Activated CD4-positive, alpha-beta memory T cell treated with anti-CD3 and anti-CD28 coated beads for 36 hours (primary cell): ENCODE measurements at regions not wholly inside any gene's neighbourhood (a gene's known extent, or its start where the extent isn't known, plus 50 kb on each side); places are given as distances from the start of the nearest gene placed in this dataset.

Experiments used
- CTCF ChIA-PET: fragments of 350-600 bp; sonication (Branson Sonifier 250); formaldehyde crosslinking; loops from one replicate; lab custom pipeline; 2021; ENCODE audit warnings: antibody characterized with exemption, inconsistent platforms; lab: Charles Lee
- POLR2A ChIA-PET: fragments of 350-600 bp; sonication (Branson Sonifier 250); formaldehyde crosslinking; loops from one replicate; lab custom pipeline; 2021; ENCODE audit warnings: antibody characterized with exemption; lab: Charles Lee
- DNase-seq: peaks from one replicate; pipeline ENCODE4 v3.0.0-alpha.2; 2020
- H3K27ac Mint-ChIP-seq: one replicate; pipeline ENCODE4 v1.8.0; 2021; ENCODE audit warnings: mixed read lengths
- H3K27me3 Mint-ChIP-seq: one replicate; pipeline ENCODE4 v1.8.0; 2021; ENCODE audit warnings: mixed read lengths
- H3K36me3 Mint-ChIP-seq: one replicate; pipeline ENCODE4 v1.8.0; 2021; ENCODE audit warnings: mixed read lengths
- H3K4me1 Mint-ChIP-seq: one replicate; pipeline ENCODE4 v1.8.0; 2021; ENCODE audit warnings: low read depth, mixed read lengths
- H3K4me3 Mint-ChIP-seq: one replicate; pipeline ENCODE4 v1.8.0; 2021; ENCODE audit warnings: mild to moderate bottlenecking, mixed read lengths
- H3K9me3 Mint-ChIP-seq: one replicate; pipeline ENCODE4 v1.8.0; 2021; ENCODE audit warnings: mixed read lengths
- intact Hi-C: fragments of 100-400 bp; cut with micrococcal nuclease; formaldehyde crosslinking; loops from one replicate; pipeline ENCODE4 v1.15.1; 2023

DNA sequence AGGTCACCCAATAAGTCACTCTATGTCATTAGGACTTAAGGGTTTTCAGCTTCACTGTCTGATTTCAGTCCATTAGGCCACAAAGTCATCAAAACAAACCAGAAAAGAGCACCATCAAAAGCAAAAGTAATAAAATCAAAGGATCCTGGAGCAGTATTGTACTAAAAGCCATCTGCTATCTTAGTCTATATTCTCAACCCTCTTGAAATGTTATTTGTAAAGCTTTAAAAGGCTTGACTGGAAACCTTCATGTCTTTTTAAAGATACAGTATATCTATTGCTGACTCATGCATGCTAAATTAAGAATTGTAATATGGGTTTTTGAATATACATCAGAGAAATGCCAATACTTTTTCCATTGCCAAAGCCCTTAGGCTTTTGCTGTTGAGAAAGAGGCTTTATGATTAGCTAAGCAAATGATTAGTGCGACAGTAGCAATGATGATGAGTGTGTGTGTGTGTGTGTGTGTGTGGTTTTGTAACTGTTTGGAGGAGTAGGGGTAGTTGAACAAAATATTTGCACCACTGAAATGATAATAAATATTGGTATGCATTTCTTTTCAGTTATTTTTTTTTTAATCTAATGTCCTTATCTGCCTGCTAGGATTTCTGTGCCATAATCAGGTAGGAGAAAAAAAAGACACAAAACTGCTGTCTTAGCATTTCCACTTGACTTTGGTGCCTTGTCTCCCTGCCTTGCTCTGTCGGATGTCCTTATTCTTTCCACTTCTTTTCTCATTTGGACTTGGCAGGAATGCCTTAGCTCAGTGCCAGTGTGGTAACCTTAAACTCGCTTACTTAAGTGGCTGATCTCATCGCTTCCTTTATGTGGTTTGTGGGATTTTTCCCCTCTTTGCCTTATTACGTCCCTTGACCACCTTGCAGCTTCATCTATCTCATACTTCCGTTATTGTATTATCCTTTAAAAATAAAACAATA lies 119.7 kb downstream of the PCDH7 start:
- POLR2A ChIA-PET, result no interaction called here
- H3K4me1 Mint-ChIP-seq, result no peaks in the 10 kb centered on the region
- H3K27me3 Mint-ChIP-seq, result no peaks in the 10 kb centered on the region
- no peaks in the 10 kb centered on the region for H3K9me3 Mint-ChIP-seq
- no peak for DNase-seq
- CTCF ChIA-PET, result no interaction called here
- intact Hi-C loops, result no loop called here
- no peak overlapping the region for H3K4me3 Mint-ChIP-seq
- H3K36me3 Mint-ChIP-seq, result no peaks in the 10 kb centered on the region
- no peak overlapping the region for H3K27ac Mint-ChIP-seq

DNA sequence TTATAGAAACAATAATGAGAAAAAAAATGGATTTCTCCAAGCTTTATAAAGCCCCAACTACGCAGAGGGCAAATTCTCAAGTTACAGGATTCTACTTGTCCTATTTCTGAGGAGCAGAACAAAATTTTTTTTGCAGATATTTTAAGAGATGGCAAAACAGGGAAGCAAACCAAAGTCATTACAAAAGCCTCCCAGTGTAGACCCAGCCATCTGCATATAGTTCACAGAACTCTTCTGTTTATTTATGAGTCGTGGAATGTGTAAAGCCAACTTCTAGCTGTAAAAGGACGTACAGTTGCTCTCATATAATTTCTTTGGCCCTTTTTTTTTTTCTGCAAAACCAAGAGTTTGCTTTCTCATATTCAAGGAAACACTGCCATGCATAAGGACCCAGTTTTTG lies 120.4 kb downstream of the PCDH7 start:
- CTCF ChIA-PET, result no interaction called here
- Mint-ChIP-seq H3K36me3 (no peaks in the 10 kb centered on the region), H3K9me3 (no peaks in the 10 kb centered on the region), H3K27me3 (no peaks in the 10 kb centered on the region), H3K4me3 (no peak overlapping the region), H3K27ac (no peak overlapping the region), H3K4me1 (no peaks in the 10 kb centered on the region)
- no peak for DNase-seq
- intact Hi-C loops, result no loop called here
- POLR2A ChIA-PET, result no interaction called here

DNA sequence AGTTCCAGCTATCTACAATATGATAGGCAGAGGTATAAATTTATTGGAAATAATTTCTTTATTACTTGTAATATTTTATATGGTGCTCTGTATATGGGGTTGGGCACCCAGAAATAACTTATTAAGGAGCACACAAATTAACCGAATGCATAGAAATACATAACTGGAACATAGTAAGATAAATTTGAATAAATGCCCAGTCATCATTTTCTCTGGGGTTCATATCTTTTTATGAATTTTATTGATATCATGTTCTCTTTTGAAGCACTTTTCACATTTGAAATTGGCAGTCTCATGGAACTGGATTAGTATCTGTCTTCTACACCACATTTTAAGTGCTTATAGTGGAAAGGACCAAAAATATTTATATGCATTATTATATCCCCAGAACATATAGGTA lies 122.0 kb downstream of the PCDH7 start:
- Mint-ChIP-seq H3K4me1 (no peaks in the 10 kb centered on the region), H3K36me3 (no peaks in the 10 kb centered on the region), H3K4me3 (no peak overlapping the region), H3K27ac (no peak overlapping the region), H3K9me3 (no peaks in the 10 kb centered on the region), H3K27me3 (no peaks in the 10 kb centered on the region)
- no peak for DNase-seq
- ChIA-PET CTCF (no interaction called here), POLR2A (no interaction called here)
- intact Hi-C loops, result no loop called here

DNA sequence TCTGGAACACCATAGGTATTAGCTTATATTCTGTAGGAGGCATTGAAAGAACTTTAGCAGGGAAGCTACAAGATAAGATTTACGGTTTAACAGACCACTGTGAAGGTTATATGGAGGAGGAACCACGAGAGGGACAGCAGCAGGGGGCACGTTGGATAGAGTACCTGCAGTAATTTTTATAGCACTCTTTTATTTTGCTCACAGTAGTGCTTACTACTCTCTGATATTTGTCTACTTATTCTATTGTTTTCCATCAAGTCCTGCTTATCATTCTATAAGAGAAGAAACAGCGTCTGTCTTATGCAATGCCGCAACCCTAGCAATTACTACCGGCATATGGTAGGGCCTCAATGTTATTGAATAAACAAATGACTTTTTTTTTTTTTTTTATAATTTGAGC lies 122.5 kb downstream of the PCDH7 start:
- Mint-ChIP-seq H3K4me3 (no peak overlapping the region), H3K4me1 (no peaks in the 10 kb centered on the region), H3K9me3 (no peaks in the 10 kb centered on the region), H3K36me3 (no peaks in the 10 kb centered on the region), H3K27me3 (no peaks in the 10 kb centered on the region), H3K27ac (no peak overlapping the region)
- ChIA-PET CTCF (no interaction called here), POLR2A (no interaction called here)
- DNase-seq, result no peak
- intact Hi-C loops, result no loop called here

DNA sequence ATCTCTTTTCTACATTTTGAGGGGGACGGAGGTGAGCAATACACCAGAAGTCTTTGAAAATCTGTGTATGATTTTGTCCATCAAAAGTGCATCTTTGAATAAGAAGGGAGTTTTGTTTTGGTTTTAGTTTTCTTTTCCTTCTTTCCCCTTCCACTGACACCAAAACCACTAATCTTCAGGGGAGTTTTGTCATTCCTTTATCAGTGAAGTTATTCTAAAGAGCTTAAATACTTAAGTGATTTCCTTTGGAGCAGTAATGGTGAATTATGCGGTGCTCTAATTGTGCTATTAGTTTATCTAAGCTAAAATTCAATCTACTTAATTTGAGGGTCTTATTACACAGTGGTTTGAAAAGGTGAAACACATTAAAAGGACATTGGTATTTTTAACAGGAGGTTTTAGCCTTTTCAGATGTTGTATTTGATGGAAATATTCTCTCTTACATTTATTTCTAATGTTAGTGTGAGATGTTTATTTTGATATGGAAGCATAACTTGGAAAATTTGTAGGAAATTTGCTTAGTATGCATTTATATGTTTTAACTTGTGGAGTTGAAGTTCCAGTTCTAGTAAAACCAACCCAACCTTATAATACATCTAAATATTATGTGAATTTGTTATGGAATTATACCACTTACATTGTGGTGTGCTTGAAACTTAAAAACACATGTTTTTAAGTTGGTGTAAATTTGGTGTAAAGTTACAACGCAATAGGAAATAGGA lies 124.9 kb downstream of the PCDH7 start:
- H3K9me3 Mint-ChIP-seq, result peaks cover 3% of the 10 kb centered on the region
- DNase-seq, result no peak
- ChIA-PET CTCF (no interaction called here), POLR2A (no interaction called here)
- no peak overlapping the region for H3K27ac Mint-ChIP-seq
- no peak overlapping the region for H3K4me3 Mint-ChIP-seq
- no peaks in the 10 kb centered on the region for H3K36me3 Mint-ChIP-seq
- H3K27me3 Mint-ChIP-seq, result no peaks in the 10 kb centered on the region
- H3K4me1 Mint-ChIP-seq, result no peaks in the 10 kb centered on the region
- intact Hi-C loops, result no loop called here

DNA sequence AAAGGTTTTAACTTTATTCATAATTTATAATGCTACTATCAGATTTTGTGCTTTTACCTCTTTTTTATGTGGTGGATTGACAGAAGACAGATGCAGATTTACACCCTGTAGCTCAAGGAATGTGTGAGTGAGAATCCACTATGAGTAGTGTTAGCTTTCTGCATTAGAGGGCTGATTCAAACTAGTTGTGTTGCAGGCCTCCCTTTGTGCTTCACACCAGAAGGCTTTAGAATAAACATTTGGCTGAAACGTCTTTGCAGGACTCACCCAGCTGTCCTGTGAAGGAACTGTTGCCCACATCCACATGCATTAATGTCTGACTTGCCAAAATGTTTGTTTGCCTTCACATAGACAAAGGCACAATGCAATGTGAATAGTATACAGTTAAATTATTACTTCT lies 127.0 kb downstream of the PCDH7 start:
- POLR2A ChIA-PET, result no interaction called here
- no peak for DNase-seq
- H3K4me1 Mint-ChIP-seq, result no peaks in the 10 kb centered on the region
- H3K4me3 Mint-ChIP-seq, result no peak overlapping the region
- no peaks in the 10 kb centered on the region for H3K36me3 Mint-ChIP-seq
- intact Hi-C loops, result no loop called here
- peaks cover 3% of the 10 kb centered on the region for H3K9me3 Mint-ChIP-seq
- no peak overlapping the region for H3K27ac Mint-ChIP-seq
- H3K27me3 Mint-ChIP-seq, result no peaks in the 10 kb centered on the region
- CTCF ChIA-PET, result no interaction called here

DNA sequence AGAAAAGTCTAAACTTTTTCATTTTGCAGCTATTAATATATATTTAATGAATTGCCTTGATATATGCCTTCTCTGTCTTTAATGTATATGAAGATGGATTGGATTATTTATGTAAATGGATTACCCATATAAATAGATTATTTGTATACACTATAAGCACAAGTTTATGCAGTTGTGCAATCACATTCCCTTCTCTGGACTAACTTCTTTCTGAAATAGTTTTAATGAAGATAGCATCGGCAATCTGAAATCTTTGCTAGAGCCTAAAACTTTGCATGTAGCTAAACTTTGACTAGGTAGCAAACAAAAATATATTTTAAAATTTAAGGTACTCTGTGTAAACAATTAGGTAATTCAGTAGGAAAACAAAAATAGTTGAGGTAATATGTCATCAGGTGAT lies 127.8 kb downstream of the PCDH7 start:
- H3K4me3 Mint-ChIP-seq, result no peak overlapping the region
- ChIA-PET POLR2A (no interaction called here), CTCF (no interaction called here)
- no peaks in the 10 kb centered on the region for H3K27me3 Mint-ChIP-seq
- H3K36me3 Mint-ChIP-seq, result no peaks in the 10 kb centered on the region
- no peak for DNase-seq
- intact Hi-C loops, result no loop called here
- no peaks in the 10 kb centered on the region for H3K4me1 Mint-ChIP-seq
- H3K27ac Mint-ChIP-seq, result no peak overlapping the region
- H3K9me3 Mint-ChIP-seq, result peaks cover 3% of the 10 kb centered on the region

DNA sequence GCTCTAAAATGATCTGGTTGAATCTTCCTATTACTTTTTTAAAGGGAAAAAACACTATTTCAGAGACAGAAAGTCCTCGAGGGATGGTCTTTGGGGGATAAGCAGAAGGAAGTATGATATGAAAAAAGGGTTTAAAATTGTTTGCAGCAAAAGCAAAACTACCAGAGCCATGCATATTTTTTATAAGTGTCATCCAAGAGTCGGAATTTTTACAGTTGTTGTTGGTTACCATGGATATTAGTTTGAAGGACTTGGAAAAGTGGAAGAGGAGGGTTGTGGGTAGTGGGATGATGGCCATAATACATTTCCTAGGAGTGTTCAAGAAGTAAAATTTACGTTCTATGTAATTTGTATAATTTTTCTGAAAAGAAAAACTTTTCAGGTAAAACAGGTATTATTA lies 134.4 kb downstream of the PCDH7 start:
- Mint-ChIP-seq H3K4me3 (no peak overlapping the region), H3K27ac (no peak overlapping the region), H3K27me3 (no peaks in the 10 kb centered on the region), H3K9me3 (peaks cover 4% of the 10 kb centered on the region), H3K36me3 (no peaks in the 10 kb centered on the region), H3K4me1 (no peaks in the 10 kb centered on the region)
- CTCF ChIA-PET, result no interaction called here
- intact Hi-C loops, result no loop called here
- no peak for DNase-seq
- POLR2A ChIA-PET, result no interaction called here

DNA sequence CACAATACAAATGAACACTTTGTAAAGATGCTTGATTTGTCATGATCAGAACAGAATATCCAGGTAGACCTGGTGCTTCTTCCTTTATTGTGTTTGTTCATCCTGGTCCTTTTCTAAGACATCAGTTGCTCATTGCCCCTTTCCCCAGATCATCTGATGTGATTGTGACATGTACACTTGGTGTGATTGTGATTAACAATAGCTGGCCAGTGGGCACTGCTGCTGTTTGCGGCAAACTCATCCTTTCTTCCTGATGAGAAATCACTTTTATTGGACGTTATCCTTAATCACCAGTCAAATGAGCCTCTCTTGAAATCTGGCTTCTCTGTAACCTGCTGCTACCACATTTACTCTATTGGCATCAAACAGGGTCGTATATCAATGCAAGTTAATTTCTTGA lies 135.1 kb downstream of the PCDH7 start:
- CTCF ChIA-PET, result no interaction called here
- no peak for DNase-seq
- H3K27me3 Mint-ChIP-seq, result no peaks in the 10 kb centered on the region
- peaks cover 4% of the 10 kb centered on the region for H3K9me3 Mint-ChIP-seq
- intact Hi-C loops, result no loop called here
- H3K27ac Mint-ChIP-seq, result no peak overlapping the region
- H3K4me1 Mint-ChIP-seq, result no peaks in the 10 kb centered on the region
- H3K4me3 Mint-ChIP-seq, result no peak overlapping the region
- POLR2A ChIA-PET, result no interaction called here
- H3K36me3 Mint-ChIP-seq, result no peaks in the 10 kb centered on the region

DNA sequence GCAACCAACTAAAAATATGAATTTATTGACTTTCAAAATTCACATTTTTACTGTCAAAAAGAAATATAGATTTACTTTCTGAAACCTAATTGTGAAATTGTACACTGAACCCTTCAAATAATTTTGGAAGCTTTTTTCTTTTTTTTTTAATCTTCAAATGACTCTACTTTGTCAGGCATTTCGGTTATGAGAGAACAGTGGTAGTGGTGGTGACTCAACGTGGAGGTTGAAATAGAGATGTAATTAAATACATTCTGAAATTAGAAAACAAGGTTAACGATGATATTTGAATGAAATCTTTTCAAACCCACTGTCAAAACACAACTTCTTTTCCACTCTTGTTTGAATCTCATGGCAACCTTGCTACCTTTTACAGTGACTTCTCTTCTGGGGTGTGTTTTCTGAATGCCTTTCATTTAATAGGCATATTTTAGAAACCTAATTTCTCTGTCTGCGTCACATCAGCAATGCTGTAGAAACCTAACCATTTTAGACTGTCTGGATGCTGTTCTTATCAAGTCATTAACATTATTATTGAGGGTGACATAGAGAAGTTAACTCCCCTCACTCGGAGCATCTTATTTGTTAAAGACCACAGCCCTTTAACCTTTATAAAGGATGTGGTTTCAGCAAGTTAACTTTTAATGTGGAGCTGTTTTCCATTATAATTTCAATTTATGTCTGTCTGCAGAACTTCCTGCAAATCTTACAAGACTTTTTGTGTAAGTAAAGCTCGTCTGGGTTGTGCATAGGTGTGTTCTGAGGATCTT lies 136.8 kb downstream of the PCDH7 start:
- intact Hi-C loops, result no loop called here
- CTCF ChIA-PET, result no interaction called here

DNA sequence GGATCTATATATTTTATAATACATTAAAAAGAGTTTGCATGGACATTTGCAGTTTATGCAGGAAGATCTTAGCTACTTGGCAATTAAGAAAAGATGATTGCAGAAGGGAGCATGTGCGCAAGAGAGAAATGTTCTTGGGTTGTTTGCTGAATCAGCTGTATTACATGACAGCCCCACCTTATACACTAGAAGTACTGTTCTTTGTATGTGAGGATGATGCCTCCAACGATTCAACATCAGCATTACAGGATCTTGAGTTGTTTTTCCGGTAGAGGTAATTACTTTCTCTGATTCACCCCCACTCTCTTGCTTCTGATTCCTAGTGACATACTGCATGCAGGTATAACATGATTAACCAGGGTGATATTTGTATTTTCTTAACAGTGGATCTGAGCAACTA lies 140.8 kb downstream of the PCDH7 start:
- POLR2A ChIA-PET, result no interaction called here
- Mint-ChIP-seq H3K4me3 (no peak overlapping the region), H3K4me1 (no peaks in the 10 kb centered on the region), H3K36me3 (no peaks in the 10 kb centered on the region), H3K27me3 (no peaks in the 10 kb centered on the region), H3K9me3 (peaks cover 3% of the 10 kb centered on the region), H3K27ac (no peak overlapping the region)
- CTCF ChIA-PET, result no interaction called here
- no peak for DNase-seq
- intact Hi-C loops, result no loop called here

More for the DNA sequence above, 136.8 kb downstream of the PCDH7 start:
- POLR2A ChIA-PET, result no interaction called here
- Mint-ChIP-seq H3K27me3 (no peaks in the 10 kb centered on the region), H3K36me3 (no peaks in the 10 kb centered on the region), H3K4me3 (no peak overlapping the region), H3K9me3 (peaks cover 7% of the 10 kb centered on the region), H3K4me1 (no peaks in the 10 kb centered on the region), H3K27ac (no peak overlapping the region)
- no peak for DNase-seq

DNA sequence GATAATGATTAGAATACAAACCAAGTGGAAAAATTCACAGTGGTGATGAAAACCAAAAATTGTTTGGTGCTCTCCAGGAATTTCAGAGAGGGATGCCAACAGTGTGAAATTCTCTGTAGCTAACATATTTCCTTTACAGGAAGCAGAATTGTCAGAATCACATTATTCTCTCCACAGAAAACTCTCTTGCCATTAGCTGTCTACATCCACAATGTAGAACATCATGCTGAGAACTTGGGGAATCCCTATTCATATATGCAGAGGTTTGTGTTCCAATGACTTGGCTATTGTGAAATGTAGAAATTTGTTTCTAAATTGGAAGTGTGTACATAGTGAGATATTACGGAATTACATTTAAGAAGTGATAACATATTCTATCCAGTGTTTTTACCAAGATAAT lies 142.0 kb downstream of the PCDH7 start:
- CTCF ChIA-PET, result no interaction called here
- no peaks in the 10 kb centered on the region for H3K4me1 Mint-ChIP-seq
- intact Hi-C loops, result no loop called here

More for the DNA sequence above, 142.0 kb downstream of the PCDH7 start:
- H3K27me3 Mint-ChIP-seq, result no peaks in the 10 kb centered on the region
- no peak overlapping the region for H3K4me3 Mint-ChIP-seq
- DNase-seq, result no peak
- POLR2A ChIA-PET, result no interaction called here
- H3K27ac Mint-ChIP-seq, result no peak overlapping the region
- no peaks in the 10 kb centered on the region for H3K36me3 Mint-ChIP-seq
- peaks cover 3% of the 10 kb centered on the region for H3K9me3 Mint-ChIP-seq
